H1 (cell line): ENCODE measurements at regions not wholly inside any gene's neighbourhood (a gene's known extent, or its start where the extent isn't known, plus 50 kb on each side); places are given as distances from the start of the nearest gene placed in this dataset.

Experiments used
- BACH1 ChIP-seq: IDR thresholded peaks from 2 replicates; pipeline ENCODE4 v1.6.1; 2012; ENCODE audit warnings: low read length, improper control_type of control experiment
- CTCF ChIP-seq, 3 experiments: IDR thresholded peaks; 1 replicate in 2 of 3; 2 replicates in 1 of 3; pipeline versions ENCODE4 v1.5.1 to v1.6.1; 2011; ENCODE audit warnings: low read length in 3 of 3, mild to moderate bottlenecking in 3 of 3, inconsistent platforms in 2 of 3, low read depth in 1 of 3, moderate library complexity in 1 of 3; ENCODE audit not compliant: insufficient read depth in 1 of 3; ENCODE audit errors: control extremely low read depth in 1 of 3
- EZH2 ChIP-seq: fragments of 200-600 bp; sonication (generic); IDR thresholded peaks from 2 replicates; pipeline ENCODE4 v1.7.1; 2012; ENCODE audit warnings: low read depth, mild to moderate bottlenecking, moderate library complexity, low read length, inconsistent platforms; ENCODE audit not compliant: severe bottlenecking
- POLR2A ChIP-seq, 2 experiments: IDR thresholded peaks; 1 replicate in 1 of 2; 2 replicates in 1 of 2; pipeline ENCODE4 v1.6.1; 2011; ENCODE audit warnings: low read depth in 2 of 2, low read length in 2 of 2, mild to moderate bottlenecking in 2 of 2; ENCODE audit errors: control extremely low read depth in 1 of 2
- RXRA ChIP-seq: IDR thresholded peaks from 2 replicates; pipeline ENCODE4 v1.6.1; 2011; ENCODE audit warnings: low read depth, mild to moderate bottlenecking, low read length, moderate library complexity; ENCODE audit not compliant: insufficient read depth

- TF ChIP-seq POLR2A (IDR thresholded peaks at IDR 0.05; ENCODE audit: control extremely low read depth in 1 of 2, low read depth in 2 of 2, low read length in 2 of 2) (no peak), CTCF (IDR thresholded peaks at IDR 0.05; ENCODE audit: control extremely low read depth in 1 of 3, insufficient read depth in 1 of 3, low read depth in 1 of 3, low read length in 3 of 3) (no peak), EZH2 (no peak), RXRA (no peak), BACH1 (no peak)
Observed at GRCh38 chr2:41387519-41387918, 660.3 kb upstream of the PKDCC start.
